MV-4-11 (cell line): ENCODE measurements at regions not wholly inside any gene's neighbourhood (a gene's known extent, or its start where the extent isn't known, plus 50 kb on each side); places are given as distances from the start of the nearest gene placed in this dataset.
"Not testable (repeated sequence)": the region's sequence is repeated elsewhere in the genome, so short reads cannot be mapped to it uniquely, and the experiment has no call there.

Experiments
- DNase-seq: peaks from one replicate; lab custom pipeline; 2025; lab: John Stamatoyannopoulos, UW

DNA sequence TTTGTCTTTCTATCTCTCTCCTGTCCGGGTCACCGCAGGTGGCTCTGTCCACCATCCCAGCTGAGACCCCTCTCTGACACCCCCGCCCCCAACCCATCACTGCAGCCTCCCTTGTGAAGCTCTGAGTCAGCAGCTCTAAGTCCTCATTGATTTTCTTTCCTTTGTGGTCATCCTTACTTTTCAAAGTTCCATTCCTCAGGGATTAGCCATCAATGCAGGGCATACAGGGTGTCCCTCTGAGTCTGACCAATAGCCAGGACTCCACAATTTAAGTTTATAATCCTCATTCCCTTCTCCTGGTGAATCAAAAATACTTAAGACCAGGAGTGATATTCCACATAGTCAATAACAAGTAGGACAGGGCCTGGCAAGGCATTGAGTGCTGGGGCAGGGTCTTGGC lies 333.3 kb upstream of the CNR1 start:
- no peak for DNase-seq

DNA sequence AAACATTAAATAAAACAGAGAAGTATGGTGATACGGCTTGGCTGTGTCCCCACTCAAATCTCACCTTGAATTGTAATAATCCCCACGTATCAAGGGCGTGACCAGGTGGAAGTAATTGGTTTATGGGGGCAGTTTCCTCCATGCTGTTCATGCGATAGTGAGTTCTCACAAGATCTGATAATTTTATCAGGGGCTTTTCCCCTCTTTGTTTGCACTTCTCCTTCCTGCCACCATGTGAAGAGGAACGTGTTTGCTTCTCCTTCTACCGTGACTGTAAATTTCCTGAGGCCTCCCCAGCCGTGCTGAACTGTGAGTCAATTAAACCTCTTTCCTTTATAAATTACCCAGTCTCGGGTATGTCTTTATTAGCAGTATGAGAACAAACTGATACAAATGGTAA lies 331.3 kb upstream of the CNR1 start:
- DNase-seq, result not testable (repeated sequence)

DNA sequence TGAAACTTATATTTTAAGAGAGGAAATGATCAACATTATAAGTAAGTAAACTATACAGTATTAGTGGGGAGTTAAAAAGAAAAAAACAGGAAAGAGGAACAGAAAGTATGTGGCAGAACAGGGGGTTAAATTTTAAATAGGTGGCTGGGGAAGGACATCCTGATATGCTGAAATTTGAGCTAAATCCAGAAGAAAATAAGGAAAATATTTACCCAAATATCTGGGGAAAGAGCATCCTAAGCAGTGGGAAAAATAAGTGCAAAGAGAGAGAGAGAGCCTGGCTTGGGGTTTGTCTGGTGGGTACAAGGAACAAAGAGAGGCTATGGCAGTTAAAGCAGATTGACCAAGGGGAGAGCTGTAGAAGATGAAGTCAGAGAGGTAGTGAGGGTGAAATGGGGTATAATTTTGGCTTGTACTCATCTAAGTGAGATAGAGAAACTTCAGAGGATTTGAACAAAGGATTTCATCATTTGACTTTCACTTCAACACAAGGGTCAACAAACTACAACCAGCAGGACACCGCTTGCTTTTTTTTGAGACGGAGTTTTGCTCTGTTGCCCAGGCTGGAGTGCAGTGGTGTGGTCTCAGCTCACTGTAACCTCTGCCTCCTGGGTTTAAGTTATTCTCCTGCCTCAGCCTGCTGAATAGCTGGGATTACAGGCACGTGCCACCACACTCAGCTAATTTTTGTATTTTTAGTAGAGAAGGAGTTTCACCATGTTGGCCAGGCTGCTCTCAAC lies 328.4 kb upstream of the CNR1 start:
- peak; percentile 76 for DNase-seq

DNA sequence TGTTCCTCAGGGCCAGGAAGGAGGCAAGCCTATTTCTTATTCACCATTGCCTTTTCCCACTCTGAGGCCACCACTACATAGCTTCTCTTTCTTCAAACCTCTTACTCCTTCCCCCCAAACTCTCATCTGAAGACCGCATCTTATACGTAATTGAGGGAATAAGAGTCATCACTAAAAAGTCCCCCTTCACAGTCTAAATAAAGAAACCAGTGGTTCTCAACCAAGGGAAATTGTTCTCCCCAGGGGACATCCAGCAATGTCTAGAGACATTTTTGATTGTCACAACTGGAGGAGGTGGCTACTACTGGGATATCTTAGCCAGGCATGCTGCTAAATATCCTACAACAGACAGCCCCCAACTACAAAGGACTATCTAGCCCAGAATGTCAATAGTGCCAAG lies 327.6 kb upstream of the CNR1 start:
- DNase-seq, result no peak

DNA sequence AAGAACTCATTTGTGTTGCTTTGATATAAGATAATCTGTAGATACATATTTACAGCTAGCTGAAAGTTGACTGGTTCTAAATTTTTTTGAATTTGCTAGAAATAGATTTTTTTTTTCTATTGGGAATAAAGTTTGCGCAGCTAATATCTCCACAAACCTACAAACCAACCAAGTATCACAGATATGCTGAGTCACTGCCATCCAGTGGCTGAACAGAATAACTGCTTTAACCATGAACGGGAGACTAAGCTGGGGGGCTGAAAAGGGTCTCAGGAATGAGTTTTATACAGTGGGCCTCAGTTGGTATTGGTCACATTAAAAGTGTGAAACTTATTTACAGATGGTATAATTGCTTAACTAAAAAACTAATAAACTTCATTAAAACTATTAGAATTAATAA lies 326.7 kb upstream of the CNR1 start:
- DNase-seq, result peak; percentile 20

DNA sequence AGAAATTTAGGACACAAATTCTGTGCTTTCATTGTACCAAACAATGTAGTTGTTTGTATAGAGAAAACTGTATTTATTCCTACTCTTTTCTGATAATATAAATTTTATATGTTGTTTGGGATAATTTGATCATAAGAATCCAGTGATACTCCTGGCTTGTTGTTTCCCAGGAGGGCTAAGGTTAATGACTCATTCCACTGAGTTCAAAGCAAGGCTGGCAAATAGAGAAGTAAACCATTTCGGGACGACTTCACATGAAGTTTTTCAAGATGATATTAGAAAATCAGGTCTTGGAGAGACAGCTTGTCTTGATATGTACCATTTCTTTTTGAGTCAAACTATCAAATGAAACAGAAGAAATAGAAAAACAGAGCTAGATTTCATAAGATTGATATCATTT lies 326.1 kb upstream of the CNR1 start:
- peak; percentile 40 for DNase-seq

DNA sequence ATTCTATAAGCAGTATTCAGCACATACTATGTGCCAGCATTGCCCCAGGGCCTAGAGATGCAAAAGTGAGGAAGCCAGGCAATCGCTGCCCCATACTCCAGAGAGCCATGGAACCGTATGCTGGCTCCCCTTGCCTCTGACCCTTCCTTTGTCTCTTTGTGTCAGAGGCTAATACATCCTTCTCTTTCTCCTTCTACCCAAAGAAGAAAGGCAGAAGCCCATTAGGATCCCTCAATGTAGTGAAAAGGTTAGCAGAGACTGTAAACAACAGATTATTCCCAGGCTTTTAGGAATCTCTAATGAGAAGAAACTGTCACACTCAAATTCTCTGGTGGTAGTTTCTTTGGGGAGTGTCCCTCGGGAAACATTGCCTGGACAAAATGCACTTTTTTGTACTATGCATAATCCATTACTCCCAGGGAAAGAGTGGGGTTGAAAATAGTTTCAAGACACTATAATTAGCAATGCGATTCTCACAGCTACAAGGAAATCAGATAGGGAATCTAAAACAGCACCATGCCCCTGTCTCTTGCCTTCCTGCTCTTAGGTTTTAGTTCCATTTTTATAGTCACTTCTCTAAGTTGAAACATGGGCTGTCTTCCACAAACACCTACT lies 325.2 kb upstream of the CNR1 start:
- DNase-seq, result no peak

DNA sequence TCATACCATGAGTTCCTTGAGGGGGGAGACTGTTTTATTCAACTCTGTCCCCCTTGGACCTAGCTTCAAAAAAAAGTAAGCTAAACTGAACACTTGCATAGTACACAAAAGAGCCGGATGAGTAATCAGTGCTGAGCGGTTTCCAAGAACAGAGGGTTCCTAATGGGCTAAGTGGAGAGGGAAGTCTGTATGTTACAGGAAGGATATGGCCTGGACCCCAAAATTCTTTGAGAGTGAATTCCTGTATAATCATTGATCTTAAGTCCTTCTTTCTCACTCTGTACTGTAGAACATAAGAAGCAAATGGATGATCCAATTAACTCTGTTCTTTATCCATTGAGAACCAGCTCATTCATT lies 324.7 kb upstream of the CNR1 start:
- DNase-seq, result no peak

DNA sequence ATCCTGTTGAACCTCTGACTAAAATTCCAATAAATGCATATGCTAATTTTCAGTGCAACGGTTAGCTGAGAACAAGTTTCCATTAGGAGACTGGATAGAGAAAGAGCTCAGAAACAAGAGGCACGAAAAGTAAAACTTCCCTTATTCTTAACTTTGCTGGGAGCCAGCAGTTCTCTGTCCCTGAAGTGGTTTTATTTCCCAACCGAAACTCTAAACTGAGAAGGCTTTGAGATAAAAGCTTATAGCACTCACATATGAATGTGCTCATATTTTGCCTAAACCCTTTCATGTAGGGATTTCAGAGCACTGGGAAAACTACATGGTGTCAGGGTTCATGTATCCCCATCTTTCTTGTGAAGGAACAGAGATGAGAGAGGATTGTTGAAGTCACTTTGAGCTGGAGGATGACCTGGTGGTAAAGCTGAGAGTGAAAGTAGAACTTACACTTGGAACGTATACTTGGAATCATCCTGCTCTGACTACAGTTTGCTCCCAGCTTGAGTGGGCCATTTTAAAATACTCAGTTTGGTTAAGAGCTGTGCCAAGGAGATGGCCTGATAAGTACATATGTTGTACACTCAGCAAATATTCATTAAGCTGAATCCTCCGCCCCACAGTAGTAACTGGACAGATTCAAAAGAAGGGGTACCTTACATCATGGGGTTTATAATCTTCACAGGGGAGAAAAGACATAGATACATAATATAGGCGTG lies 324.2 kb upstream of the CNR1 start:
- DNase-seq, result peak; percentile 63

DNA sequence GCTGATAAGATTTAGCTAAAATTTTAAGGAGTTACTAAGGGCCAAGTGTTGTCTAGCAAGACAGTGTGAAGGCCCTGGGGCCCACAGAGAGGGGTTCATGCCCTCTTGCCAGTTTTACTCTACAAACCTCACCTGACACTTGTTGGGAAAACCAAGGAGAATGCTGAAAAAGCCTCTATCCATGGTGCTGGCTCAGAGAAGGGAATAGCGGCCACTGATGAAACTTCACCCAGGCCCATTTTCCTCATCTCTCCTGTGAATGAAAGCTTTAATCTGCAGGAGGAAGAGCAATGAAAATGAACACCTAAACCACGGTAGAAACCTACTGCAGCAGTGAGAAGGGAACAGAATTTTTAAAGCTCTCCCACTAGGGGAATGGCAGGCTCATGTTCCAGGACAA lies 317.3 kb upstream of the CNR1 start:
- DNase-seq, result no peak

DNA sequence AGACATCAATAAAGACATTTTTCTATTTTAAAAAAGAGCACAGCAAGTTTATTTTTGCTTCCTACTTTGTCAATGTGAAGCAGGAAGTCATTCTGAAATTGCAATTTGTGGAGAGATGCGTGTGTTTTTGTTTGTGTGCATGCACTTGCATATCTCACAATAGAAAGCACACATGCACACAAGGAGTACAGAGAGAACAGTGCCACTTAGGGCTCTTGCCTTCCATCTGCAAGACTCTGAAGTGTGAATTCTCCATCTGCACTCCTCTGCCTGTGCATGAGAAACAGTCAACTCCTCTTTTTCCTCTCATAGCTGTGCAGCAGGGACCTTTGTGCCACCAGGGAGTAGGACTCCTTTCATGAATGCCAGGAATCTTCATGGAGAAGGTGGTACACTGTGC lies 316.3 kb upstream of the CNR1 start:
- no peak for DNase-seq

DNA sequence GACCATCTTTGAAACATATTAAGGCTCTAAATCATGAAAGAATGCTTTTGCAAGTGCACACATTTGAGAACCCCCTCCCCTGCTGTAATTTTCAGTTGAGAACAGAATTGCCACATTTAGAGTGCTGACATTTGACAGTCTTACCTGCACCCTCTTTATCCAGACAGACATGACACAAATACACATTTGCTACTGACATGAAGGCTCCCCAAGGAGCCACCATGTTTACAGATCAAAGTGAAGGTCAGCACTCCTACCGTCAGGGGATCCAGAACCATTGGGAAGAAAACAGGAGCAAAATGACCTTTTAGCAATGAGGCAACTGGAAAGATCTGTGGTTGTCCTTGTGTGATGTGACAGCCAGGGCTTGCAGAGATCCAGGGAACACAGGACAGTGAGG lies 315.4 kb upstream of the CNR1 start:
- no peak for DNase-seq

DNA sequence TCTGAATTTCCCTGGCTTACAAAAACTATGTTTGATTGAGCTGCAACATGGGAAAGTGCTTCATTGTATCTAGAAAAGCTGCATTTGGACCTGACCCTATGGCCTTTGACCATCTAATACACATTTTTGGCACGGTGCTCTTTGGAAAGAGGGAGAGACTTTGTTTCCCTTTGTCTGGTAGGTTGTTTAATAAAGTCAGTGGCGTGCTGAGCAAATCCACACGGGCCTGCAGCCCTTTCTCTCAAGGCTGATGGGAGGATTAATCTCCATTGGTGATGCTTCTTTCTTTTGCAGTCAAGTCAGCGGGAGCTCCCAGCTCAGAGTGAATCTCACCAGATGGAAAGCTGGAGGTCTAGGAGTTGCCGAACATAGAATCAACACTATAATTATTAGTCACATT lies 314.7 kb upstream of the CNR1 start:
- DNase-seq, result no peak

DNA sequence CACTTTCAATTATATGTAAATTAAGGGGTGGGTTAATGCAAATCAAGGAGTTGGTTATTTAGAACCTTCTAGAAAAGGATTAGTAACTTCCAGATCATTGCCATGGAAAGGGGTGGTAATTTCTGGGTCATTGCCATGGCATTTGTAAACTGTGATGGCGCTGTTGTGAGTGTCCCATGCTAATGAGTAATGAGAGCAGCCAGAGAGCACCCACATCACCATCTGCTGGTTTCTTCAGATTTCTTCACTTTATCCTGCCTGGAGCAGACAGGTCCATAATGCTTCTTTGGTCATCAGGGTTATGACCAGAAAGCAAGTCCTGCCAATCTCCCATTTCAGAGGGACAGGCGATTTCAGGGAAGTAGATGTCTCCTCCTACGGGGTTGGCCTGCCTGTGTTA lies 311.3 kb upstream of the CNR1 start:
- no peak for DNase-seq

DNA sequence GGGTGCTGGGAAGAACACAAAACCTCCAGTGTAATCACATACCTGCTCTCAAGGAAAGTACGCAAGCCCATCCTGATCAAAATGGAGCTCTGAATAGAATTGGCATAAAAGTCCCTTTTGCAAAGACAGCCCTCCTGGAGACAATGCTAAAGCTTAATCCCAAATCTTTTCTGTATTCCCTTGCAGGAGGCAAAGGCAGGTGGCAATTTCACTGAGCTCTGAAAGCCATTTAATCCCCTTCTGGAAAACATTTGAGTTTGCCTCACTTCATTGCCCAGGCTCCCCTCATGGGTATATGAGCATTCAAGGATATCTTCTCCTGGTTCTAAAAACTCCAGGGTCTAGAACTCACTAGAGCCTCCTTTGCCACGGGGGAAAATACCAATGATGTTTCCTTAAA lies 310.2 kb upstream of the CNR1 start:
- no peak for DNase-seq

DNA sequence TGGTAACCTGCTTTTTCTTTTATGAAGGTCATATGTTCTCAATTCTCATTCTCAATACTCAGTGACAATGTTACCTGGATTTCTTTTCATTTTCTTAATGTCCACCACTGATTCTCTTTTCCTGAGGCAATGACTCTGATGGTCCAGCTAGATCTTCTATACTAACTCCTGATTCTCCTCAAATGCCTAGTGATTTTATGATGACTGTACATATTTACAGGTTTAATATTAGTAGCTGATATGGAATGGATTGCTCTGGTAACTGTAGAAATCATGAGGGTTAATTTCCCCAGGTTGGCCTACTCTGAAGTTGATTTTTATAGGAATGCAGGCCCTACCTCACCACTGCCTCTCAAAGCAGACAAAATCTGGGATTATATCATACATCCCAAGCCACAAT lies 308.6 kb upstream of the CNR1 start:
- DNase-seq, result no peak

DNA sequence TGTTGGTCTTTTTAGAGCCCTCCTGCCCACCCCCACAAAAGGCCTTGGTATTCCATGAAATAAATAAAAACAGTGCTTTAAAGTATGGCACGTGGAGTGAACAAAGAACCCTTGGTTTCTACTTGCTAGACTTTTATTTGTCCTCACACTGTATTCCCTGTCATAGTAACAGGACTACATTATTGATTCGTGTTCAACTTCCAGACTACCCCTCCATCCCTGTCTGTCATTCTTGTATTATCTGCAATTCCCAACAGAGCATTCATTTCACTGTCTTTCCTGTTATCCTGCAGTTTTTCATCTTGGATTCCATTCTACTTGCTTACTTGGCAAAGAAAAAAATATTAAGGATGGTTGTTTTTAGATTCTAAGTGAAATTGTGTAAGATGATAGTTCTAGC lies 307.4 kb upstream of the CNR1 start:
- DNase-seq, result no peak

DNA sequence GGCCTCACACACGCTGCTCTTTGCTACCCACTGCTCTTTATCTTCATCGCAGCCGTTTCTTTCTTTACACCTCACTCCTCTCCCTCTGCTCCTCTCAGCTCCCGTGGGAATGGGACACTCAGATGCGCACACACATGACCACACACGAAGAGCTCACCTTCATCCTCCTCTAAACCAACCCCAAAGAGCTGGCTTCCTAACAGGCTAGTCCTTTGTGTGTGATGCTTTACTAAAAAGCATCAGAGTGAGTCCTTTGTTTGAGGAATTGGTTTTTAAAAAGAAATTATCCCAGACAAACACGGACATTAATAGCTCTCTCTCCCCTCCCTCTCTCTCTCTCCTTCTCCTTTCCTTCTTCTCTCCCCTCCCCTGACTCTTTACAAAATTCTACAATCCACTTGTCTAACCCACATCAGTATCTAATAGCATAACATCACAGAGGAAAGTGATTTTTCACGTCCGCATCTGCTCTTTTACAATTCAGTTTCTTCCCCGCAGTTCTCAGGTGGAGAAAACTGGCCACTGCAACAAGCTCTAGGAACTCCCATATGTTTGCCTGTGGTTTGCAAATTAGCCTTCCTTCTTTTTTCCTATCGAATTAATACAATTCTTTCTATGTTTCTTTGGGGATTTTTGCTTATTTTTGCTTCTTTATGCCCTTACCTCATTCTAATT lies 306.8 kb upstream of the CNR1 start:
- no peak for DNase-seq

DNA sequence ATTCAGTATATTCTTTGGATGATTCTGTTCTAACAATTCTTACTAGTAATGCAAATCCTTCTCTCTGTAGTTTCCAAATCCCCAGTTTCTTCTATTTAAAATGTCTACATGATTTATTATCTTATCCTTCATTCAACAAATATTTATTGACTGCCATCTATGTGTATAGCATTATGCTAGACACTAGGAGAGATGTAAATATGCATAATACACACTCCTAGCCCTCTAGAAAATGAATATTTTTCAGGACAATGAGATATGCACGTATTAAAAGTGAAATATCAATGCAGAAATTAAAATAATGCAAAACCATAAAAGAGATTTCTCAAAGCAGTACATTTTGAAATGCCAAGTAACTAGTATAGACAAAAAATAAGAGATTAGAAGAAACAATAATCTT lies 293.5 kb upstream of the CNR1 start:
- no peak for DNase-seq

DNA sequence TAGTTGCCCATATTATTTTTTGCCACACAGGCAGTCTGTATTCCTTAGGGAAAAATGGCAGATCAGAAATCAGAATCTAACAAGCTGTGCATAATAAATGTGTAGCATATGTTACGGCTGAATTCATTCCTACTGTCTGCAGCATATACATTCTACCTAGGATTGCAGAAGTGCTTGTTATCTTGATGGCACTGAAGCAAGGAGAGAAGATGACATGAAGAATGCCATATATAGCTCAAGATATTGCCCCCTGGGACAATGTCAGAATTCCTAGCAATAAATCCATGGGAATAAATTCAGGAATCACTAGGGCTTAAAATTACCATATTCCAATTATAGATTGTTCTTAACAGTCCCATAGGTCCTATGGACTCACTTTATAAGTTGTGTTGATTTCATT lies 293.0 kb upstream of the CNR1 start:
- DNase-seq, result no peak

DNA sequence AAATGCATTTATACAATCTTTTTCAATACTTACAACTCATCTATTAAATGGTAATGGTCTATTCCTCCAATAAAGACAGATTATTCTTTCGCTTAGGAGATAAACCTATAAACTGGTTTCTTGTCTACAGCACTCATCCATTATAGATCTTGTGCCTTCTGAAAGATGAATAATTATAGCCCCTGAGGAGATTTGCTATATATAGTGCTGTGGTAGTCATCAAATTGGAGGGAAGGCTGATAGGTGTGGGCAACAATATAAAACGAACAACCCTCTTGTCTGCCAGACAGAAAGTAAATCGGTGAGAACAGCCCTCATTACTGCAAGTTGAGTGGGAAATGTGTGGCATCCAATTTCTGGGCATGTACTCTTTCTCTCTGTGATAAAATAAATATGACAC lies 292.5 kb upstream of the CNR1 start:
- no peak for DNase-seq

DNA sequence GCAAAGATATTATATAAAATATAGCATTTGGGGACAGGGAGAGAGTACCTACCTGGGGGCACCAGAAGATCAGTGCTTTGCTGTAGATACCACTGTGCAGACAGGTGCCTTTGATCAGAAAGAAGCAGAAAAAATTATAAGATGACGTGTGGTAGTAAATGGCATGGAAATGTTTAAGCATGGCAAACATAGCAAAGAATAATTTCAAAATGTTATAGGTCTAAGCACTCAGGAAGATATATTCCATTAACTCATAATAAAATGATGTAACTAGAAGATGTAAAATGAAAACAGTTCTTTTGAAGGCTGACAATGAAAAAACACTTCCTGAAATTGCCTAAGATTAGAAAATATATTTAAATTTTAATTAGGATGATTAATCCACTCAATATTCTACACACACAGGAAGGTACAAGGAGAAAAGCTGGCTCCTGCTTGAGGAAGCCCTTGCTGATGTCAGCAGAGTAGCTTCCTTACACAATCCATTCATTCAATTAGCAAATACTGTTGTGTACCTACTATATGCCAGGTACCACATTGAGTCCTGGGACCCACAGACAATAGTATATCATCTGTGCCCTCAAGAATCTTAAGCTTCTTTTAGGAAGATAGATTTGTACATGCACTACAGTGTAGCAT lies 290.2 kb upstream of the CNR1 start:
- DNase-seq, result no peak

DNA sequence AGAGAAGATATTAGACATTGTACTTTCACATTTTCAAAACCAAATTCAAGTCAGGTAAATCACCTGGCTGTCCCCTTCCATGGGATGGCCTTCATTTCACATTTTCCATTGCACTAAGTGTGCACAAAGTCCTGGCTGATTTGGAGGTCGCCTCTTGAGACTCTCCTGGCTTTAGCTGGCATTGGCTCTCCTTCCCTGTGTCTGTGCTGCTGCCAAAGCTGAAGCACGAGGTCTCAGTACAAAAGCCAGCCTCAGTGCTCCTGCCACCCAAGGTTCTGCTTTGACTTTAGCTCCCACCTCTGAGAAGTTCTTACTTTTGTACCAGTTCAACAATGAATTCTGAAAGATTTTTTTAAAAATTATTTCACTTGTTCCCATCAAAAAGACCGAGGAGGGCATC lies 289.2 kb upstream of the CNR1 start:
- DNase-seq, result no peak
